Erythroblast (primary cell): ENCODE measurements at regions not wholly inside any gene's neighbourhood (a gene's known extent, or its start where the extent isn't known, plus 50 kb on each side); places are given as distances from the start of the nearest gene placed in this dataset.

Experiments used
- GATA1 ChIP-seq: IDR thresholded peaks from 2 replicates; pipeline ENCODE4 v1.6.1; 2011; ENCODE audit warnings: low read depth, mild to moderate bottlenecking, control low read depth, low read length, moderate library complexity
- POLR2A ChIP-seq: IDR thresholded peaks from 2 replicates; pipeline ENCODE4 v1.6.1; 2011; ENCODE audit warnings: mild to moderate bottlenecking, low read length

DNA sequence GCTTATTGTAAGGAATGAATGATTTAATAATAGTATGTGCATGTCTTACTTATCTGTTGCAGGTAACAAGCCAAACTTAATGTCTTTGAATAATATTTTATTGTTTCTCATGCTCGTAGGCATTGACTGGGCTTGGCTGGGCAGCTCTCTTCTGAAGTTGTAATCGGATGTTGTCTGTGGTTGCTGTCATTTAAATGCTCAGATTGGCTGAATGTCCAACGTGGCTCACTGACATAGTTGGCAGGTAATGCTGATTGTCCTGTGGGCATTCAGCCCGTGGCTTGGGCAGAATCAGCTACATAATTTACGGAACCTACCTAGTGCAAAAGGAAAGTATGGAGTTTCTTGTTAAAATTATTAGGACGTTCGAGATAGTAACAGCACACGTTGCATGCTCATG, 297.4 kb upstream of the GBE1 start:
- no peak for TF ChIP-seq POLR2A
- TF ChIP-seq GATA1 = no peak
